Testis (tissue), 2 donors: ENCODE measurements at regions not wholly inside any gene's neighbourhood (a gene's known extent, or its start where the extent isn't known, plus 50 kb on each side); places are given as distances from the start of the nearest gene placed in this dataset.

Source experiments
- POLR2A ChIP-seq: fragments of 450-650 bp; IDR thresholded peaks from one replicate; pipeline ENCODE4 v1.6.1; 2017; ENCODE audit warnings: antibody characterized with exemption, mild to moderate bottlenecking, moderate library complexity
- TF ChIP-seq, protein P1 (sequence below), 3 experiments: fragments of 450-650 bp in 2 of 3; fragments of 200-600 bp in 1 of 3; sonication (generic) in 1 of 3; IDR thresholded peaks; one replicate each; pipeline ENCODE4 v1.5.1; 2016 to 2019; ENCODE audit warnings: antibody characterized with exemption in 3 of 3, mild to moderate bottlenecking in 2 of 3, moderate library complexity in 1 of 3

DNA sequence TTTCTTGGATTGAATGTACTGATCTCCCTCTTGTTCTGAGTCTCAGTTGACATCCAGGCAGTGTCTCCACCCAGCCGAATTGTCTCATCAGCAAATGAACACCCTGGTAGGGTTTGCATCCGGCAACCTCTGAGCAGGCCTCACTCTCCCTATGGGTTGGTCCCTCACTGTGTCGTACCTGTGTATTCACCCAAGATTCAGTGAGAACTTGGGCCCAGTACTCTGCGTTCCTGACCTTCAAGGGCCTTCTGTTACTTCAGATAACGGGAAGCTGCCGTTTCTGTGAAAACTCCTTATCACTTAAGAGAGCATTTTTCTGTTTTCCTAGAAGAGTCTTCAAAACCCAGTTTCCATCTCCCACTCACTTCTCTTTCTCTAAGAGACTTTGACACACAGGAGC lies 915.6 kb downstream of the TBC1D22A start:
- TF ChIP-seq, protein P1, sequence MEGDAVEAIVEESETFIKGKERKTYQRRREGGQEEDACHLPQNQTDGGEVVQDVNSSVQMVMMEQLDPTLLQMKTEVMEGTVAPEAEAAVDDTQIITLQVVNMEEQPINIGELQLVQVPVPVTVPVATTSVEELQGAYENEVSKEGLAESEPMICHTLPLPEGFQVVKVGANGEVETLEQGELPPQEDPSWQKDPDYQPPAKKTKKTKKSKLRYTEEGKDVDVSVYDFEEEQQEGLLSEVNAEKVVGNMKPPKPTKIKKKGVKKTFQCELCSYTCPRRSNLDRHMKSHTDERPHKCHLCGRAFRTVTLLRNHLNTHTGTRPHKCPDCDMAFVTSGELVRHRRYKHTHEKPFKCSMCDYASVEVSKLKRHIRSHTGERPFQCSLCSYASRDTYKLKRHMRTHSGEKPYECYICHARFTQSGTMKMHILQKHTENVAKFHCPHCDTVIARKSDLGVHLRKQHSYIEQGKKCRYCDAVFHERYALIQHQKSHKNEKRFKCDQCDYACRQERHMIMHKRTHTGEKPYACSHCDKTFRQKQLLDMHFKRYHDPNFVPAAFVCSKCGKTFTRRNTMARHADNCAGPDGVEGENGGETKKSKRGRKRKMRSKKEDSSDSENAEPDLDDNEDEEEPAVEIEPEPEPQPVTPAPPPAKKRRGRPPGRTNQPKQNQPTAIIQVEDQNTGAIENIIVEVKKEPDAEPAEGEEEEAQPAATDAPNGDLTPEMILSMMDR (IDR thresholded peaks at IDR 0.05): no peak
- no peak for TF ChIP-seq POLR2A
